Smooth muscle cell (in vitro differentiated cells): ENCODE measurements at regions not wholly inside any gene's neighbourhood (a gene's known extent, or its start where the extent isn't known, plus 50 kb on each side); places are given as distances from the start of the nearest gene placed in this dataset.

Experiments
- DNase-seq: peaks from one replicate; lab custom pipeline; 2025; ENCODE audit not compliant: unreplicated experiment; lab: John Stamatoyannopoulos, UW
- H2AFZ ChIP-seq: fragments of 200-600 bp; sonication (generic); 2 replicates; pipeline ENCODE4 v1.6.0; 2016; ENCODE audit warnings: antibody characterized with exemption, low read depth, mild to moderate bottlenecking
- H3F3A ChIP-seq: fragments of 200-600 bp; sonication (generic); 2 replicates; pipeline ENCODE4 v1.6.0; 2017; ENCODE audit warnings: antibody characterized with exemption, low read depth
- H3K27ac ChIP-seq: fragments of 200-600 bp; sonication (generic); 2 replicates; pipeline ENCODE4 v1.5.1; 2016; ENCODE audit warnings: low read depth, mild to moderate bottlenecking
- H3K27me3 ChIP-seq: fragments of 200-600 bp; sonication (generic); 2 replicates; pipeline ENCODE4 v1.6.1; 2016; ENCODE audit warnings: low read depth, mild to moderate bottlenecking
- H3K36me3 ChIP-seq: fragments of 200-600 bp; sonication (generic); 2 replicates; pipeline ENCODE4 v1.5.1; 2016; ENCODE audit warnings: low read depth
- H3K4me1 ChIP-seq: fragments of 200-600 bp; sonication (generic); 2 replicates; pipeline ENCODE4 v1.5.1; 2016; ENCODE audit warnings: low read depth
- H3K4me2 ChIP-seq: fragments of 200-600 bp; sonication (generic); 2 replicates; pipeline ENCODE4 v1.6.0; 2016; ENCODE audit warnings: mild to moderate bottlenecking
- H3K4me3 ChIP-seq: fragments of 200-600 bp; sonication (generic); 2 replicates; pipeline ENCODE4 v1.5.1; 2016; ENCODE audit warnings: mild to moderate bottlenecking
- H3K79me2 ChIP-seq: fragments of 200-600 bp; sonication (generic); 2 replicates; pipeline ENCODE4 v1.6.0; 2016; ENCODE audit warnings: low read depth, mild to moderate bottlenecking
- H3K9ac ChIP-seq: fragments of 200-600 bp; sonication (generic); 2 replicates; pipeline ENCODE4 v1.6.0; 2016; ENCODE audit warnings: low read depth
- H3K9me3 ChIP-seq: fragments of 200-600 bp; sonication (generic); replicated peaks from 2 replicates; pipeline ENCODE4 v1.5.1; 2016; ENCODE audit warnings: low read depth
- H4K20me1 ChIP-seq: fragments of 200-600 bp; sonication (generic); 2 replicates; pipeline ENCODE4 v1.6.0; 2016; ENCODE audit warnings: low read depth
- CTCF ChIP-seq: fragments of 200-600 bp; sonication (generic); IDR thresholded peaks from 2 replicates; pipeline ENCODE4 v1.5.1; 2017; ENCODE audit warnings: borderline replicate concordance, mild to moderate bottlenecking, antibody characterized with exemption; ENCODE audit not compliant: insufficient read depth, poor library complexity, severe bottlenecking
- WGBS: methylation state at CpG from one replicate; pipeline ENCODE4 v1.1.7; 2016; ENCODE audit warnings: low lambda C conversion rate; 5-methylcytosine and 5-hydroxymethylcytosine counted together

DNA sequence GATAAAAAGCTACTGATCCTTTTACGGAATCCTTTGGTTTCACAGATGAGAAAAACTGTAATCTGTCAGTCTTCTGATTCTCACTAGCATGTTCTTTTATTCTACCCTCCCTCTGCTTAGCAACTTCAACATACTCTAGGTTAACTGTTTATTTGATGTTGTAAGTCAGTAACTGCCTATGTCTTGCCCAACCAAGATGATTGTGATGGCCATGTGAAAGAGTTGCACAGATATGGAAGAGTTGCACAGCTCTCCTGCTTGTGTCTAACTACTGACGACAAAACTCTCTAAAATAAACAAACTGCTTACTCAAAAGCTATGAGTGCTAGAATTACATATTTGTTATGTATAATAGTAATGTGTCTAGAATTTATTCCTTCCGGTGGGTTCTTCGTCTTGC, 227.3 kb upstream of the DAB2 start:
- DNase-seq: no peak
- Histone ChIP-seq H3K9ac (no peak overlapping the region), H3K4me1 (no peaks in the 10 kb centered on the region), H3K4me3 (no peak overlapping the region), H3K27ac (no peak overlapping the region), H3K36me3 (no peaks in the 10 kb centered on the region), H3F3A (no peaks in the 10 kb centered on the region), H2AFZ (no peak overlapping the region), H4K20me1 (no peaks in the 10 kb centered on the region), H3K9me3 (no peaks in the 10 kb centered on the region), H3K79me2 (no peaks in the 10 kb centered on the region), H3K27me3 (no peaks in the 10 kb centered on the region), H3K4me2 (no peak overlapping the region)
- TF ChIP-seq CTCF: no peak
- WGBS: 95% methylated on average over 4 of the region's 4 CpGs

DNA sequence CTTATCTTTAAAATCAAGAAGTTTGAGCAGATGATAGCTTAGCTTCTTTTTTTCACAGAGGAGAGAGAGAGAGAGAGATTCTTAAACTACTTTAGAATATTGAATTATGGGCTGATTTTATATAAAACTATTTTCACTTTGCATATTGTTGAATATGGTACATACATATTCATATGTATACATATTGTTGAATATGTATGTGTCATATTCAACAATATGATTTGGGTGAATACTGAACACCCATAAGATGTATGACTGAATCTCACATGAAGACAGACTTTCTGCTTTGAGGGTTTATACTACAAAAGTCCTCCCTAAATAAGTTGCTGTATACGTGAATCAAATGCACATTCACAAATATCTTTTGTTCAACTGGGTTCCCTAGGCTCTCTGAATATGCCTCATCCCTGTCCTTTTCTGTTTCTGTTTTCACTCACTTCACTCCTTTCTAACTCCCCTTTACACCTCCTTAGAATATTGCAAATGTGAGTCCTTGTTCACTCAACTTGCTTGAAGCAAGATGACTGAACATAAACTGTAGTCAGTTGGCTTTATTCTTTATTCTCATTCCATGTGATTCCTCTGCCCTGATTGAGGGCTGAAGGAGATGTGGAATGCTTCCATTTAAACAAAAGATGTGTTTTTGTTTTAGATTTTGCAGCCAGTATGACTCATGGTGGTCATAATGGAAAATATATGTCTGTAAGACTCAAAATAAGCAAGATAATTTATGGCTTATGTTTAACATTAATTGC, 225.4 kb upstream of the DAB2 start:
- H3K36me3 ChIP-seq: no peaks in the 10 kb centered on the region
- no peaks in the 10 kb centered on the region for H3K27me3 ChIP-seq
- no peak for TF ChIP-seq CTCF
- no peak overlapping the region for H3K27ac ChIP-seq
- H3K4me1 ChIP-seq: no peaks in the 10 kb centered on the region
- H4K20me1 ChIP-seq: no peaks in the 10 kb centered on the region
- H2AFZ ChIP-seq: peak overlapping the region; percentile 38
- WGBS: 79% methylated on average over 1 of the region's 1 CpG
- no peaks in the 10 kb centered on the region for H3K79me2 ChIP-seq
- H3K4me3 ChIP-seq: no peak overlapping the region
- H3K4me2 ChIP-seq: no peak overlapping the region
- H3K9me3 ChIP-seq: no peaks in the 10 kb centered on the region
- no peak for DNase-seq
- no peak overlapping the region for H3K9ac ChIP-seq
- no peaks in the 10 kb centered on the region for H3F3A ChIP-seq

DNA sequence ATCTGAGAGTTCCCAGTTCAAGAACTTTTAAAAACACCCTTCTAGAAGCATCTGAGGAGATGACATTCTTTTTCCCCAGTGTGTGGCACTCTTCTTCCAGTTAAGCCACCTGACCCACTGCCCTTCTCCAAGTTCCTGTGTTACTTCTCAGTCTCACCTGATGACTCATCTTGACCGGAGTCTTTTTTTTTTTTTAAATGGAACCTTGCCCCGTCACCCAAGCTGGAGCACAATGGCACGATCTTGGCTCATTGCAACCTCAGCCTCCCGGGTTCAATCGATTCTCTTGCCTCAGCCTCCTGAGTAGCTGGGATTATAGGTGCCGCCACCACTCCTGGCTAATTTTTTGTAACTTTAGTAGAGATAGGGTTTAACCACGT, 224.1 kb upstream of the DAB2 start:
- H3K4me1 ChIP-seq: no peaks in the 10 kb centered on the region
- no peak for TF ChIP-seq CTCF
- 84% methylated on average over 7 of the region's 7 CpGs for WGBS
- H3K9me3 ChIP-seq: no peaks in the 10 kb centered on the region
- no peaks in the 10 kb centered on the region for H3K79me2 ChIP-seq
- no peaks in the 10 kb centered on the region for H3K36me3 ChIP-seq
- no peak overlapping the region for H3K4me2 ChIP-seq
- no peaks in the 10 kb centered on the region for H3F3A ChIP-seq
- H3K27me3 ChIP-seq: no peaks in the 10 kb centered on the region
- H3K9ac ChIP-seq: no peak overlapping the region
- no peaks in the 10 kb centered on the region for H4K20me1 ChIP-seq
- H2AFZ ChIP-seq: no peak overlapping the region
- no peak for DNase-seq
- H3K27ac ChIP-seq: no peak overlapping the region
- no peak overlapping the region for H3K4me3 ChIP-seq
